Activated CD4-positive, alpha-beta T cell treated with anti-CD3 and anti-CD28 coated beads for 24 hours (primary cell): ENCODE measurements at regions not wholly inside any gene's neighbourhood (a gene's known extent, or its start where the extent isn't known, plus 50 kb on each side); places are given as distances from the start of the nearest gene placed in this dataset.

Experiments
- DNase-seq, 2 donors: peaks; one replicate each; pipeline ENCODE4 v3.0.0-alpha.2; 2020; ENCODE audit warnings: low read depth in 2 of 2

- DNase-seq, result no peak
These were observed 396.8 kb upstream of the DDHD1 start for GRCh38 chr14:53549956-53550355.

- DNase-seq, result no peak
These were observed 394.5 kb upstream of the DDHD1 start for GRCh38 chr14:53547593-53547992.

GRCh38 chr14:53545217-53545616 lies 392.1 kb upstream of the DDHD1 start:
- DNase-seq, result no peak

- no peak for DNase-seq
These were observed 389.6 kb upstream of the DDHD1 start for GRCh38 chr14:53542732-53543131.

- no peak for DNase-seq
These were observed 388.3 kb upstream of the DDHD1 start for GRCh38 chr14:53541411-53541810.

GRCh38 chr14:53539489-53540126 lies 386.5 kb upstream of the DDHD1 start:
- peak; percentile 3 to 44 for DNase-seq

GRCh38 chr14:53538316-53538881 lies 385.3 kb upstream of the DDHD1 start:
- no peak for DNase-seq

- DNase-seq, result no peak
These were observed 384.5 kb upstream of the DDHD1 start for GRCh38 chr14:53537422-53538315.

- DNase-seq, result no peak
These were observed 383.3 kb upstream of the DDHD1 start for GRCh38 chr14:53536446-53536845.

GRCh38 chr14:53534841-53535240 lies 381.7 kb upstream of the DDHD1 start:
- no peak for DNase-seq

- DNase-seq, result no peak
These were observed 380.4 kb upstream of the DDHD1 start for GRCh38 chr14:53533384-53533970.

GRCh38 chr14:53532853-53533252 lies 379.7 kb upstream of the DDHD1 start:
- DNase-seq, result no peak

GRCh38 chr14:53531730-53532129 lies 378.6 kb upstream of the DDHD1 start:
- DNase-seq, result no peak

GRCh38 chr14:53531156-53531555 lies 378.0 kb upstream of the DDHD1 start:
- no peak for DNase-seq

- DNase-seq, result no peak
These were observed 376.4 kb upstream of the DDHD1 start for GRCh38 chr14:53529519-53529918.

- no peak for DNase-seq
These were observed 375.1 kb upstream of the DDHD1 start for GRCh38 chr14:53528185-53528671.

GRCh38 chr14:53526200-53526599 lies 373.1 kb upstream of the DDHD1 start:
- DNase-seq, result no peak

- no peak for DNase-seq
These were observed 372.5 kb upstream of the DDHD1 start for GRCh38 chr14:53525608-53526007.

GRCh38 chr14:53524391-53524790 lies 371.3 kb upstream of the DDHD1 start:
- no peak for DNase-seq

GRCh38 chr14:53523226-53523625 lies 370.1 kb upstream of the DDHD1 start:
- DNase-seq, result no peak

GRCh38 chr14:53520078-53520928 lies 367.2 kb upstream of the DDHD1 start:
- DNase-seq, result no peak
